K562 (cell line): ENCODE measurements at regions not wholly inside any gene's neighbourhood (a gene's known extent, or its start where the extent isn't known, plus 50 kb on each side); places are given as distances from the start of the nearest gene placed in this dataset.

Experiments
- DLX4 ChIP-seq: fragments of 250-450 bp; sonication (Bioruptor Pico); IDR thresholded peaks from 2 replicates; pipeline ENCODE4 v1.6.1; 2021; ENCODE audit warnings: mild to moderate bottlenecking
- HOMEZ ChIP-seq: fragments of 250-450 bp; sonication (Bioruptor Pico); IDR thresholded peaks from 2 replicates; pipeline ENCODE4 v1.4.0; 2020; ENCODE audit warnings: mild to moderate bottlenecking, moderate library complexity
- MYC ChIP-seq, 2 experiments: fragments of 250-450 bp in 1 of 2; sonication (Bioruptor Pico) in 1 of 2; IDR thresholded peaks; 2 replicates each; pipeline versions ENCODE4 v1.5.1 to v1.6.1; 2012 to 2021; ENCODE audit warnings: low read depth in 2 of 2, borderline replicate concordance in 1 of 2, improper control_type of control experiment in 1 of 2, low read length in 1 of 2, mild to moderate bottlenecking in 1 of 2, moderate library complexity in 1 of 2
- MYNN ChIP-seq, 2 experiments: sonication (generic); formaldehyde crosslinking in 1 of 2; IDR thresholded peaks; 2 replicates each; pipeline versions ENCODE4 v1.5.0 to v1.6.1; 2016 to 2020; ENCODE audit warnings: antibody characterized with exemption in 1 of 2, missing genetic modification reagents in 1 of 2
- SMC3 ChIP-seq: conservative IDR thresholded peaks from 2 replicates; pipeline ENCODE4 v1.6.1; 2011; ENCODE audit warnings: low read depth, low read length, improper control_type of control experiment; ENCODE audit not compliant: insufficient read depth
- TEAD4 ChIP-seq, 2 experiments: sonication (generic) in 1 of 2; formaldehyde crosslinking in 1 of 2; IDR thresholded peaks; 2 replicates each; pipeline versions ENCODE4 v1.6.1 to v1.8.0; 2012 to 2022; ENCODE audit warnings: borderline replicate concordance in 1 of 2, inconsistent platforms in 1 of 2, low read length in 1 of 2, mild to moderate bottlenecking in 1 of 2, missing genetic modification reagents in 1 of 2

GRCh38 chr2:4420032-4420431 is 716.7 kb downstream of the DCDC2C start:
- TF ChIP-seq TEAD4 (IDR thresholded peaks at IDR 0.05; ENCODE audit: low read length), result no peak
- no peak for TF ChIP-seq TEAD4 (CRISPR knock-in tag; IDR thresholded peaks at IDR 0.05; ENCODE audit: borderline replicate concordance)
- TF ChIP-seq MYNN (IDR thresholded peaks at IDR 0.05), result no peak
- no peak for TF ChIP-seq MYNN (CRISPR knock-in tag; IDR thresholded peaks at IDR 0.05)
- no peak for TF ChIP-seq SMC3
- TF ChIP-seq HOMEZ (CRISPR knock-in tag), result no peak
- TF ChIP-seq MYC (IDR thresholded peaks at IDR 0.05; ENCODE audit: low read depth, low read length), result no peak
- no peak for TF ChIP-seq MYC (CRISPR knock-in tag; IDR thresholded peaks at IDR 0.05; ENCODE audit: borderline replicate concordance, low read depth)
- TF ChIP-seq DLX4 (CRISPR knock-in tag), result no peak
